HepG2 (cell line): ENCODE measurements at regions not wholly inside any gene's neighbourhood (a gene's known extent, or its start where the extent isn't known, plus 50 kb on each side); places are given as distances from the start of the nearest gene placed in this dataset.
A peak's percentile ranks its signal among the peaks of the same experiment; 100 is the strongest.

Experiments used
- ATF3 ChIP-seq: sonication (generic); formaldehyde crosslinking; IDR thresholded peaks from 2 replicates; pipeline ENCODE4 v1.4.0; 2020; ENCODE audit warnings: missing genetic modification reagents
- CEBPG ChIP-seq: IDR thresholded peaks from 2 replicates; pipeline ENCODE4 v1.6.1; 2016
- EP300 ChIP-seq, 3 experiments: sonication (generic) in 1 of 3; formaldehyde crosslinking in 1 of 3; IDR thresholded peaks; 2 replicates each; pipeline versions ENCODE4 v1.5.1 to v1.6.1; 2011 to 2020; ENCODE audit warnings: low read depth in 2 of 3, low read length in 2 of 3, borderline replicate concordance in 1 of 3, improper control_type of control experiment in 1 of 3, mild to moderate bottlenecking in 1 of 3, missing genetic modification reagents in 1 of 3, moderate library complexity in 1 of 3
- HMG20B ChIP-seq: conservative IDR thresholded peaks from 2 replicates; pipeline ENCODE4 v1.6.1; 2016; ENCODE audit warnings: missing genetic modification reagents, missing compliant biosample characterization
- HNF1B ChIP-seq: sonication (generic); formaldehyde crosslinking; IDR thresholded peaks from 2 replicates; pipeline ENCODE4 v1.5.1; 2020; ENCODE audit warnings: mild to moderate bottlenecking, moderate library complexity, missing genetic modification reagents
- LRRFIP1 ChIP-seq: sonication (generic); formaldehyde crosslinking; conservative IDR thresholded peaks from 2 replicates; pipeline ENCODE4 v1.4.0; 2020; ENCODE audit warnings: missing genetic modification reagents
- MZF1 ChIP-seq: sonication (generic); formaldehyde crosslinking; IDR thresholded peaks from 2 replicates; pipeline ENCODE4 v1.8.1; 2023; ENCODE audit warnings: mild to moderate bottlenecking, missing genetic modification reagents, borderline replicate concordance
- NFATC3 ChIP-seq: sonication (generic); formaldehyde crosslinking; IDR thresholded peaks from 2 replicates; pipeline ENCODE4 v1.5.1; 2020; ENCODE audit warnings: mild to moderate bottlenecking, missing genetic modification reagents
- TBX3 ChIP-seq: fragments of 450-650 bp; IDR thresholded peaks from 2 replicates; pipeline ENCODE4 v1.6.1; 2017; ENCODE audit warnings: antibody characterized with exemption, mild to moderate bottlenecking, inconsistent platforms, borderline replicate concordance
- TEAD2 ChIP-seq: sonication (generic); formaldehyde crosslinking; IDR thresholded peaks from 2 replicates; pipeline ENCODE4 v1.9.0; 2021; ENCODE audit warnings: missing genetic modification reagents
- ZBTB37 ChIP-seq: sonication (generic); formaldehyde crosslinking; IDR thresholded peaks from 2 replicates; pipeline ENCODE4 v1.4.0; 2020; ENCODE audit warnings: mild to moderate bottlenecking, missing genetic modification reagents
- ZC3H13 ChIP-seq: sonication (generic); formaldehyde crosslinking; IDR thresholded peaks from 2 replicates; pipeline ENCODE4 v1.8.1; 2023; ENCODE audit warnings: mild to moderate bottlenecking, missing genetic modification reagents, moderate library complexity
- ZNF260 ChIP-seq: sonication (generic); formaldehyde crosslinking; IDR thresholded peaks from 2 replicates; pipeline ENCODE4 v1.4.0; 2020; ENCODE audit warnings: missing genetic modification reagents, low read depth, mild to moderate bottlenecking, borderline replicate concordance
- ZNF362 ChIP-seq: sonication (generic); formaldehyde crosslinking; IDR thresholded peaks from 2 replicates; pipeline ENCODE4 v1.4.0; 2020; ENCODE audit warnings: missing genetic modification reagents, mild to moderate bottlenecking, borderline replicate concordance
- ZNF609 ChIP-seq: sonication (generic); formaldehyde crosslinking; IDR thresholded peaks from 2 replicates; pipeline ENCODE4 v1.4.0; 2020; ENCODE audit warnings: mild to moderate bottlenecking, missing genetic modification reagents, borderline replicate concordance

GRCh38 chr10:84876116-84876999 is 548.0 kb downstream of the CCSER2 start (continued):
- TF ChIP-seq HNF1B (CRISPR knock-in tag), result no peak
- TF ChIP-seq LRRFIP1, result no peak
- no peak for TF ChIP-seq TBX3
- TF ChIP-seq HMG20B, result 0 out of 2 replicates have a peak, but pooled peaks have one; percentile 24
- no peak for TF ChIP-seq ZNF260
- TF ChIP-seq ZC3H13, result no peak
- TF ChIP-seq CEBPG (CRISPR knock-in tag), result peak; percentile 37; the same call in 1 of the 2 replicates
- peak; percentile 59; the same call in 1 of the 2 replicates for TF ChIP-seq ATF3 (CRISPR knock-in tag)
- TF ChIP-seq ZBTB37, result peak; percentile 69; the same call in 1 of the 2 replicates
- 0 out of 2 replicates have a peak, but pooled peaks have one; percentile 19 for TF ChIP-seq ZNF609 (CRISPR knock-in tag)
- peak; percentile 66; the same call in 1 of the 2 replicates for TF ChIP-seq ZNF362 (CRISPR knock-in tag)
- no peak for TF ChIP-seq NFATC3 (CRISPR knock-in tag)
- no peak for TF ChIP-seq TEAD2 (CRISPR knock-in tag)
- peak in 1 of 2 experiments; percentile 45; a peak in 1 of 4 replicates for TF ChIP-seq EP300 (IDR thresholded peaks at IDR 0.05; ENCODE audit: low read depth in 2 of 2, low read length in 2 of 2)
- TF ChIP-seq EP300 (CRISPR knock-in tag; IDR thresholded peaks at IDR 0.05; ENCODE audit: borderline replicate concordance), result no peak
- TF ChIP-seq MZF1, result no peak
